ENCODE measurements at regions not wholly inside any gene's neighbourhood (a gene's known extent, or its start where the extent isn't known, plus 50 kb on each side); places are given as distances from the start of the nearest gene placed in this dataset.

DNA sequence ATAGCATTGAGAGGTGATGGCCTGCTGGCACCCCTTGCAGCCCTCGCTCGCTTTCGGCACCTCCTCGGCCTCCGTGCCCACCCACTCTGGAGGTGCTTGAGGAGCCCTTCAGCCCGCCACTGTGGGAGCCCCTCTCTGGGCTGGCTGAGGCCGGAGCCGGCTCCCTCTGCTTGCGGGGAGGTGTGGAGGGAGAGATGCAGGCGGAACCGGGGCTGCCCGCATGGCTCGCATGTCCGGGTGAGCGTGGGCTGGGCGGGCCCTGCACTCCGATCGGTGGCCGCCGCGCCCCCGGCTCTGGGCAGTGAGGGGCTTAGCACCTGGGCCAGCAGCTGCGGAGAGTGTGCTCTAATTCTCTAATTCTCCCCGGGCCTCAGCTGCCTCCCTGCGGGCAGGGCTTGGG is 101.1 kb downstream of the KIF4B start:
- ChIA-PET POLR2A (ENCODE audit: unreplicated experiment) (no interaction called here), CTCF (no interaction called here)
- H3K9me3 ChIP-seq (ENCODE audit: control insufficient read depth, insufficient read depth, low read length) = peaks cover 4% of the 10 kb centered on the region; the same call in 1 of the 2 replicates
- no peak overlapping the region for H3K14ac ChIP-seq (replicated peaks; ENCODE audit: low read depth, low read length)
- no peak overlapping the region for H3K4me3 ChIP-seq (ENCODE audit: insufficient read depth, low read depth, low read length)
- no peak overlapping the region for H3K18ac ChIP-seq (ENCODE audit: low read depth, low read length)
- H2BK15ac ChIP-seq (ENCODE audit: low read depth, low read length) = no peak overlapping the region
- no peak overlapping the region for H3K56ac ChIP-seq (ENCODE audit: extremely low read depth, insufficient read depth, low read length)
- H4K20me1 ChIP-seq (ENCODE audit: insufficient read depth, low read length) = no peaks in the 10 kb centered on the region; the same call in 1 of the 2 replicates
- dilution Hi-C loops (cut with HindIII; ENCODE audit: low sequenced_read_pairs, unreplicated experiment) = no loop called here
- H2AK5ac ChIP-seq (ENCODE audit: low read depth, low read length) = no peak overlapping the region
- no peak overlapping the region for H4K8ac ChIP-seq (ENCODE audit: low read depth in 2 of 2, low read length in 2 of 2)
- no peak overlapping the region for H2BK120ac ChIP-seq (ENCODE audit: low read depth, low read length)
- no peak overlapping the region for H2BK5ac ChIP-seq (ENCODE audit: low read depth, low read length, poor library complexity, severe bottlenecking)
- TF ChIP-seq RCOR1 (IDR thresholded peaks at IDR 0.05; ENCODE audit: insufficient replicate concordance, low read length) (no peak), BHLHE40 (IDR thresholded peaks at IDR 0.05; ENCODE audit: low read depth, low read length) (no peak)
- TF ChIP-seq, protein P1, sequence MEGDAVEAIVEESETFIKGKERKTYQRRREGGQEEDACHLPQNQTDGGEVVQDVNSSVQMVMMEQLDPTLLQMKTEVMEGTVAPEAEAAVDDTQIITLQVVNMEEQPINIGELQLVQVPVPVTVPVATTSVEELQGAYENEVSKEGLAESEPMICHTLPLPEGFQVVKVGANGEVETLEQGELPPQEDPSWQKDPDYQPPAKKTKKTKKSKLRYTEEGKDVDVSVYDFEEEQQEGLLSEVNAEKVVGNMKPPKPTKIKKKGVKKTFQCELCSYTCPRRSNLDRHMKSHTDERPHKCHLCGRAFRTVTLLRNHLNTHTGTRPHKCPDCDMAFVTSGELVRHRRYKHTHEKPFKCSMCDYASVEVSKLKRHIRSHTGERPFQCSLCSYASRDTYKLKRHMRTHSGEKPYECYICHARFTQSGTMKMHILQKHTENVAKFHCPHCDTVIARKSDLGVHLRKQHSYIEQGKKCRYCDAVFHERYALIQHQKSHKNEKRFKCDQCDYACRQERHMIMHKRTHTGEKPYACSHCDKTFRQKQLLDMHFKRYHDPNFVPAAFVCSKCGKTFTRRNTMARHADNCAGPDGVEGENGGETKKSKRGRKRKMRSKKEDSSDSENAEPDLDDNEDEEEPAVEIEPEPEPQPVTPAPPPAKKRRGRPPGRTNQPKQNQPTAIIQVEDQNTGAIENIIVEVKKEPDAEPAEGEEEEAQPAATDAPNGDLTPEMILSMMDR (conservative IDR thresholded peaks at IDR 0.05; ENCODE audit: low read depth, low read length) = no peak
- no peak overlapping the region for H3K4ac ChIP-seq (ENCODE audit: low read depth, low read length)
- no peak overlapping the region for H2AK9ac ChIP-seq (replicated peaks; ENCODE audit: low read depth, low read length, poor library complexity)
- BruUV-seq (replicated peaks) = no TSS peak
- H4K91ac ChIP-seq (ENCODE audit: insufficient read depth, low read depth, low read length) = no peak overlapping the region
- no peak overlapping the region for H3K27ac ChIP-seq (ENCODE audit: insufficient read depth, low read length)
- no peaks in the 10 kb centered on the region for H3K9me1 ChIP-seq (ENCODE audit: insufficient read depth, low read length)
- no peak overlapping the region for H3K23ac ChIP-seq (ENCODE audit: low read depth, low read length)
- ATAC-seq (ENCODE audit: low read depth) = no peak
- H3K79me1 ChIP-seq (ENCODE audit: low read depth in 1 of 2, low read length in 2 of 2) = no peaks in the 10 kb centered on the region
- no peak overlapping the region for H3K4me2 ChIP-seq (ENCODE audit: low read depth, low read length)
- no peak overlapping the region for H4K5ac ChIP-seq (ENCODE audit: low read depth, low read length)
- no peak overlapping the region for H2BK20ac ChIP-seq (ENCODE audit: low read depth, low read length)
- no peaks in the 10 kb centered on the region for H3K36me3 ChIP-seq (ENCODE audit: control insufficient read depth, insufficient read depth, low read length)
- H3K4me1 ChIP-seq (ENCODE audit: control insufficient read depth, insufficient read depth, low read length) = no peaks in the 10 kb centered on the region
- intact Hi-C loops (cut with micrococcal nuclease) = no loop called here
- DNase-seq = no peak
- no peak overlapping the region for H3K9ac ChIP-seq (ENCODE audit: low read depth, low read length)
- H2AFZ ChIP-seq (replicated peaks; ENCODE audit: low read length, poor library complexity) = no peak overlapping the region
- in situ Hi-C loops (cut with MboI; ENCODE audit: low sequenced_read_pairs) = no loop called here
- 80% methylated on average over 14 of the region's 25 CpGs; no CpG with 5 or more reads in 1 of the 2 experiments for WGBS, 2 experiments (ENCODE audit: extremely low coverage in 2 of 2, insufficient read length in 1 of 2)
- H3K27me3 ChIP-seq (ENCODE audit: control insufficient read depth, insufficient read depth, low read length) = no peaks in the 10 kb centered on the region
